H1 (cell line): ENCODE measurements at regions not wholly inside any gene's neighbourhood (a gene's known extent, or its start where the extent isn't known, plus 50 kb on each side); places are given as distances from the start of the nearest gene placed in this dataset.

ENCODE experiments used
- CTCF ChIA-PET: fragments of 300-600 bp; sonication (Branson Sonifier 250); formaldehyde crosslinking; loops from one replicate; lab custom pipeline; 2021; ENCODE audit not compliant: partially characterized antibody; lab: Charles Lee
- POLR2A ChIA-PET: fragments of 300-600 bp; sonication (Branson Sonifier 250); formaldehyde crosslinking; loops from one replicate; lab custom pipeline; 2021; ENCODE audit warnings: inconsistent platforms; ENCODE audit not compliant: partially characterized antibody; lab: Charles Lee
- DNase-seq, 2 experiments: peaks; one replicate each; pipeline versions ENCODE4 v3.0.0 to v3.0.0-alpha.2; 2010 to 2022; ENCODE audit warnings: low spot score in 2 of 2, low read depth in 1 of 2, mixed read lengths in 1 of 2
- FAIRE-seq: peaks from 2 replicates; lab custom pipeline; 2011; peaks lifted over from hg19 to GRCh38; lab: Jason Lieb, UNC
- H2AFZ ChIP-seq: 2 replicates; pipeline ENCODE4 v1.8.1; 2012; ENCODE audit warnings: low read length, inconsistent platforms
- H2AK5ac ChIP-seq: 2 replicates; pipeline ENCODE4 v1.6.1; 2013; ENCODE audit warnings: low read depth, low read length
- H2BK120ac ChIP-seq: replicated peaks from 2 replicates; pipeline ENCODE3; 2013; ENCODE audit warnings: low read depth, low read length, inconsistent platforms
- H2BK12ac ChIP-seq: 2 replicates; pipeline ENCODE4 v1.6.1; 2013; ENCODE audit warnings: low read depth, low read length
- H2BK15ac ChIP-seq: 2 replicates; pipeline ENCODE4 v1.6.1; 2013; ENCODE audit warnings: low read length
- H2BK20ac ChIP-seq: 2 replicates; pipeline ENCODE4 v1.6.1; 2013; ENCODE audit warnings: low read length
- H2BK5ac ChIP-seq: 2 replicates; pipeline ENCODE4 v1.6.1; 2013; ENCODE audit warnings: low read depth, low read length
- H3K14ac ChIP-seq: 2 replicates; pipeline ENCODE4 v1.6.1; 2013; ENCODE audit warnings: inconsistent platforms; ENCODE audit not compliant: insufficient read length
- H3K18ac ChIP-seq: 2 replicates; pipeline ENCODE4 v1.6.1; 2013; ENCODE audit warnings: low read length; ENCODE audit errors: extremely low read depth
- H3K23ac ChIP-seq: 2 replicates; pipeline ENCODE4 v1.6.1; 2013; ENCODE audit warnings: inconsistent platforms; ENCODE audit not compliant: insufficient read length
- H3K23me2 ChIP-seq: 2 replicates; pipeline ENCODE4 v1.6.1; 2013; ENCODE audit warnings: low read depth, low read length
- H3K27ac ChIP-seq: 2 replicates; pipeline ENCODE4 v1.6.1; 2011; ENCODE audit warnings: low read depth, low read length, inconsistent platforms
- H3K27me3 ChIP-seq, 4 experiments: replicated peaks in 1 of 4; 1 replicate in 1 of 4; 2 replicates in 3 of 4; pipeline versions ENCODE4 v1.6.1 to v1.8.1; 2011 to 2013; ENCODE audit warnings: low read length in 3 of 4, mild to moderate bottlenecking in 3 of 4, inconsistent platforms in 2 of 4, mixed read lengths in 2 of 4, moderate library complexity in 1 of 4; ENCODE audit not compliant: control insufficient read depth in 3 of 4, insufficient read depth in 3 of 4; ENCODE audit errors: extremely low read depth in 1 of 4
- H3K36me3 ChIP-seq, 4 experiments: 2 replicates each; pipeline versions ENCODE4 v1.6.1 to v1.8.1; 2011 to 2013; ENCODE audit warnings: mild to moderate bottlenecking in 4 of 4, low read length in 3 of 4, moderate library complexity in 2 of 4, control low read depth in 1 of 4, inconsistent platforms in 1 of 4; ENCODE audit not compliant: insufficient read depth in 4 of 4, control insufficient read depth in 2 of 4
- H3K4ac ChIP-seq: replicated peaks from 2 replicates; pipeline ENCODE3; 2013; ENCODE audit warnings: low read length, low read depth, mixed read lengths, inconsistent platforms; ENCODE audit not compliant: insufficient read length
- H3K4me1 ChIP-seq, 4 experiments: replicated peaks in 1 of 4; 1 replicate in 1 of 4; 2 replicates in 3 of 4; pipeline versions ENCODE4 v1.6.1 to v1.8.1; 2011 to 2013; ENCODE audit warnings: low read length in 3 of 4, inconsistent platforms in 2 of 4, mixed read lengths in 1 of 4; ENCODE audit not compliant: insufficient read depth in 4 of 4, control insufficient read depth in 3 of 4
- H3K4me2 ChIP-seq, 2 experiments: 2 replicates each; pipeline versions ENCODE4 v1.6.1 to v1.8.1; 2011 to 2013; ENCODE audit warnings: low read depth in 2 of 2, low read length in 2 of 2, control low read depth in 1 of 2, inconsistent platforms in 1 of 2, mild to moderate bottlenecking in 1 of 2; ENCODE audit not compliant: insufficient read depth in 1 of 2
- H3K4me3 ChIP-seq, 4 experiments: fragments of 200-600, 300-600 bp in 1 of 4; sonication (generic), shearing (Covaris generic), sonication (Bioruptor Twin) in 1 of 4; 2 replicates each; pipeline versions ENCODE4 v1.5.1 to v1.8.1; 2011 to 2016; ENCODE audit warnings: low read length in 4 of 4, low read depth in 3 of 4, control low read depth in 2 of 4, inconsistent platforms in 2 of 4, mild to moderate bottlenecking in 2 of 4, mixed read lengths in 1 of 4, moderate library complexity in 1 of 4; ENCODE audit not compliant: insufficient read depth in 2 of 4; ENCODE audit errors: extremely low read depth in 1 of 4
- H3K56ac ChIP-seq: replicated peaks from 2 replicates; pipeline ENCODE3; 2013; ENCODE audit warnings: low read depth, mild to moderate bottlenecking, mixed read lengths, low read length, inconsistent platforms; ENCODE audit not compliant: insufficient read length
- H3K79me1 ChIP-seq: 2 replicates; pipeline ENCODE4 v1.6.1; 2013; ENCODE audit warnings: low read depth, low read length, control low read depth
- H3K79me2 ChIP-seq, 2 experiments: 2 replicates each; pipeline versions ENCODE4 v1.6.1 to v1.8.1; 2012 to 2013; ENCODE audit warnings: low read length in 2 of 2, mild to moderate bottlenecking in 2 of 2, inconsistent platforms in 1 of 2; ENCODE audit not compliant: insufficient read depth in 2 of 2, control insufficient read depth in 1 of 2
- H3K9ac ChIP-seq, 4 experiments: replicated peaks in 1 of 4; 1 replicate in 1 of 4; 2 replicates in 3 of 4; pipeline versions ENCODE4 v1.6.1 to v1.8.1; 2011 to 2013; ENCODE audit warnings: low read depth in 3 of 4, low read length in 3 of 4, control low read depth in 2 of 4, mild to moderate bottlenecking in 2 of 4, moderate library complexity in 2 of 4, inconsistent platforms in 1 of 4; ENCODE audit errors: extremely low read depth in 1 of 4
- H3K9me3 ChIP-seq, 2 experiments: 2 replicates each; pipeline versions ENCODE4 v1.6.1 to v1.8.1; 2012 to 2013; ENCODE audit warnings: mild to moderate bottlenecking in 2 of 2, moderate library complexity in 2 of 2, control low read depth in 1 of 2, inconsistent platforms in 1 of 2, low read depth in 1 of 2, low read length in 1 of 2, mixed read lengths in 1 of 2; ENCODE audit not compliant: insufficient read depth in 2 of 2
- H4K20me1 ChIP-seq, 2 experiments: replicated peaks in 1 of 2; 2 replicates each; pipeline versions ENCODE3 to v1.8.1; 2011 to 2013; ENCODE audit warnings: inconsistent platforms in 2 of 2, low read length in 2 of 2, mild to moderate bottlenecking in 1 of 2; ENCODE audit not compliant: insufficient read depth in 2 of 2, control insufficient read depth in 1 of 2
- H4K5ac ChIP-seq: 2 replicates; pipeline ENCODE4 v1.6.1; 2013; ENCODE audit warnings: low read length, low read depth, mixed read lengths, inconsistent platforms; ENCODE audit not compliant: insufficient read length
- H4K8ac ChIP-seq: 2 replicates; pipeline ENCODE4 v1.8.0; 2013; ENCODE audit warnings: mild to moderate bottlenecking, moderate library complexity, low read length, inconsistent platforms; ENCODE audit not compliant: insufficient read depth; ENCODE audit errors: extremely low read depth
- H4K91ac ChIP-seq: replicated peaks from 2 replicates; pipeline ENCODE3; 2013; ENCODE audit warnings: low read length, mixed read lengths, inconsistent platforms; ENCODE audit not compliant: insufficient read length
- BCL11A ChIP-seq, 2 experiments: IDR thresholded peaks; one replicate each; pipeline ENCODE4 v1.6.1; 2011; ENCODE audit warnings: low read depth in 2 of 2, low read length in 2 of 2, mild to moderate bottlenecking in 2 of 2
- CBX5 ChIP-seq: fragments of 300-800, 300-1000 bp; sonication (generic); IDR thresholded peaks from 2 replicates; pipeline ENCODE4 v1.7.1; 2016; ENCODE audit warnings: antibody characterized with exemption, low read length, low read depth
- FOSL1 ChIP-seq: IDR thresholded peaks from 2 replicates; pipeline ENCODE4 v1.6.1; 2011; ENCODE audit warnings: mild to moderate bottlenecking, low read depth, low read length, moderate library complexity; ENCODE audit not compliant: insufficient read depth
- KDM1A ChIP-seq: fragments of 200-600, 300-600 bp; sonication (generic); IDR thresholded peaks from 2 replicates; pipeline ENCODE4 v1.7.1; 2016; ENCODE audit warnings: mild to moderate bottlenecking, low read length, borderline replicate concordance
- KDM4A ChIP-seq: IDR thresholded peaks from one replicate; pipeline ENCODE4 v1.7.1; 2012; ENCODE audit warnings: low read depth, mild to moderate bottlenecking, moderate library complexity, low read length, inconsistent platforms; ENCODE audit not compliant: severe bottlenecking
- NRF1 ChIP-seq: IDR thresholded peaks from 2 replicates; pipeline ENCODE4 v1.6.1; 2011; ENCODE audit warnings: mild to moderate bottlenecking, low read depth, low read length, improper control_type of control experiment
- TBP ChIP-seq: IDR thresholded peaks from 2 replicates; pipeline ENCODE4 v1.6.1; 2011; ENCODE audit warnings: low read depth, low read length, improper control_type of control experiment
- TCF12 ChIP-seq: IDR thresholded peaks from 2 replicates; pipeline ENCODE4 v1.6.1; 2011; ENCODE audit warnings: low read depth, mild to moderate bottlenecking, low read length
- YY1 ChIP-seq: IDR thresholded peaks from 2 replicates; pipeline ENCODE4 v1.6.1; 2011; ENCODE audit warnings: low read depth, mild to moderate bottlenecking, low read length
- WGBS, 2 experiments: shearing (Covaris generic) in 1 of 2; methylation state at CpG; one replicate each; pipeline versions ENCODE4 v1.1.6 to v1.1.7; 2013 to 2015; ENCODE audit warnings: low lambda C conversion rate in 2 of 2, mixed read lengths in 2 of 2, inconsistent platforms in 1 of 2, low coverage in 1 of 2, missing lambda C conversion rate in 1 of 2; ENCODE audit not compliant: insufficient replicate concordance in 2 of 2, insufficient coverage in 1 of 2, insufficient read length in 1 of 2; ENCODE audit errors: extremely low coverage in 1 of 2, missing lambda C conversion rate in 1 of 2; 5-methylcytosine and 5-hydroxymethylcytosine counted together
- TF ChIP-seq, protein P1 (sequence below): IDR thresholded peaks from 2 replicates; pipeline ENCODE4 v1.6.1; 2012; ENCODE audit warnings: inconsistent platforms

DNA sequence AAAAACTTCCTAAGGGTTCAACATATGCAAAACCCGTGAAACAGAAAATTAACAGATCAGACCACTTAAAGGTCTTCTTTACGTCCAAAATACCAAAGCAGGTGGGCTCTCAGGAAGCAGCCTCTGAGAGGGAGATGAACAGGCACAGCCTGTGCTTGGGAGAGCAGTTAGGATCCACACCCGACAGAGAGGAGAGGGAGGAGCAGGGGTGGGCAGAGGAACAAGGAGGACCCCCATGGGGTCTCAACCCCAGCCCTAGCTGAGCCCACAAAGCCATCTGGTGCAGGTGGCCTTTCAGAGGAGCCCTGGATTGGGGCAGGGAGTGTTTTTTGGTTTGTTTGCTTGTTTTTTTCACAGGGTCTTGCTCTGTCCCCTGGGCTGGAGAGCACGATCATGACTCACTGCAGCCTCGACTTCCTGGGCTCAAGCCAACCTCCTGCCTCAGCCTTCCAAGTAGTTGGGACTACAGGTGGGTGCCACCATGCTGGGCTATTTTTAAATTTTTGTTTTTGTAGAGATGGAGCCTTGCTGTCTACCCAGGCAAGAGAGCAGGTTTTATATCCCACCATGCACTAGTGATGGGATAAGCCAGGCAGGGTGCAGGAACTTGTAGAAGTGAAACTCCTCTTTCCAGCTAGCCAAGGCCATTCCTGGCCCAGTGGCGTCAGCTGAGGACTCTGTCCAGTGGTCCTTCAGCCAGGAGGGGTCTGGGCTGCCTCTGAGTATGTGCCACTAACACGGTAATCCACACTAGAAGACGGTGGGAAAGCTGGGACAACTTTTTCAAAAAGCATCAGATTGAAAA, 154.1 kb upstream of the HDAC4 start:
- CTCF ChIA-PET, result no interaction called here
- Histone ChIP-seq H4K91ac (no peak overlapping the region), H3K27me3 (no peaks in the 10 kb centered on the region; a peak in 1 of 7 replicates), H3K23ac (no peak overlapping the region), H3K27ac (no peak overlapping the region), H3K36me3 (no peaks in the 10 kb centered on the region), H3K9me3 (no peaks in the 10 kb centered on the region), H2BK5ac (no peak overlapping the region), H3K79me2 (no peaks in the 10 kb centered on the region), H3K4me2 (no peak overlapping the region), H3K79me1 (no peaks in the 10 kb centered on the region), H3K56ac (no peak overlapping the region), H4K5ac (no peak overlapping the region), H3K9ac (no peak overlapping the region), H3K18ac (no peak overlapping the region), H2BK120ac (no peak overlapping the region), H3K14ac (no peak overlapping the region), H3K23me2 (0 out of 2 replicates have a peak, but pooled peaks cover 2% of the 10 kb centered on the region)
- 84% methylated on average over 8 of the region's 8 CpGs; no CpG with 5 or more reads in 1 of the 2 experiments for WGBS, 2 experiments
- FAIRE-seq (no peak), DNase-seq (no peak)
- no peak for TF ChIP-seq NRF1
- TF ChIP-seq KDM1A, result no peak
- TF ChIP-seq CBX5, result no peak
- TF ChIP-seq KDM4A, result no peak
- TF ChIP-seq YY1, result no peak
- no peak for TF ChIP-seq TBP
- TF ChIP-seq, protein P1, sequence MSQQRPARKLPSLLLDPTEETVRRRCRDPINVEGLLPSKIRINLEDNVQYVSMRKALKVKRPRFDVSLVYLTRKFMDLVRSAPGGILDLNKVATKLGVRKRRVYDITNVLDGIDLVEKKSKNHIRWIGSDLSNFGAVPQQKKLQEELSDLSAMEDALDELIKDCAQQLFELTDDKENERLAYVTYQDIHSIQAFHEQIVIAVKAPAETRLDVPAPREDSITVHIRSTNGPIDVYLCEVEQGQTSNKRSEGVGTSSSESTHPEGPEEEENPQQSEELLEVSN, result no peak
- TF ChIP-seq BCL11A (IDR thresholded peaks at IDR 0.05; ENCODE audit: low read depth in 2 of 2, low read length in 2 of 2), result no peak
- TF ChIP-seq TCF12, result no peak
- no peak for TF ChIP-seq FOSL1
- TF ChIP-seq, all 59 proteins: peak for 0
- Histone ChIP-seq H3K4me3 (no peak overlapping the region), H2BK12ac (no peak overlapping the region), H3K4me1 (no peaks in the 10 kb centered on the region), H2BK20ac (no peak overlapping the region), H2AFZ (no peak overlapping the region), H3K4ac (no peak overlapping the region), H4K8ac (no peak overlapping the region), H2AK5ac (no peak overlapping the region), H4K20me1 (no peaks in the 10 kb centered on the region), H2BK15ac (no peak overlapping the region)
- POLR2A ChIA-PET, result no interaction called here
